Endodermal cell (in vitro differentiated cells): ENCODE measurements at regions not wholly inside any gene's neighbourhood (a gene's known extent, or its start where the extent isn't known, plus 50 kb on each side); places are given as distances from the start of the nearest gene placed in this dataset.

Source experiments
- DNase-seq: peaks from one replicate; pipeline ENCODE4 v3.0.0-alpha.2; 2017
- H3K27ac ChIP-seq: 2 replicates; pipeline ENCODE4 v1.5.1; 2013; ENCODE audit warnings: mild to moderate bottlenecking, low read depth, low read length, moderate library complexity
- H3K27me3 ChIP-seq: 2 replicates; pipeline ENCODE4 v1.6.1; 2013; ENCODE audit warnings: mild to moderate bottlenecking, low read length, moderate library complexity; ENCODE audit not compliant: insufficient read depth, control insufficient read depth, poor library complexity, severe bottlenecking
- H3K36me3 ChIP-seq: 2 replicates; pipeline ENCODE4 v1.7.0; 2013; ENCODE audit warnings: mild to moderate bottlenecking, low read length, moderate library complexity; ENCODE audit not compliant: control insufficient read depth, insufficient read depth
- H3K4me1 ChIP-seq: one replicate; pipeline ENCODE4 v1.7.0; 2013; ENCODE audit warnings: low read length; ENCODE audit not compliant: control insufficient read depth, insufficient read depth
- H3K4me3 ChIP-seq: 2 replicates; pipeline ENCODE4 v1.5.1; 2013; ENCODE audit warnings: mild to moderate bottlenecking, low read length, moderate library complexity
- H3K9ac ChIP-seq: 2 replicates; pipeline ENCODE4 v1.6.1; 2013; ENCODE audit warnings: mild to moderate bottlenecking, low read length, moderate library complexity; ENCODE audit not compliant: poor library complexity, severe bottlenecking; ENCODE audit errors: extremely low read depth
- H3K9me3 ChIP-seq: 2 replicates; pipeline ENCODE4 v1.6.1; 2013; ENCODE audit warnings: mild to moderate bottlenecking, low read length, moderate library complexity; ENCODE audit not compliant: control insufficient read depth
- H3K27ac Mint-ChIP-seq: 2 replicates; pipeline ENCODE4 v1.8.0; 2020; ENCODE audit warnings: mixed read lengths
- H3K27me3 Mint-ChIP-seq: 2 replicates; pipeline ENCODE4 v1.8.0; 2021; ENCODE audit warnings: mild to moderate bottlenecking, mixed read lengths; ENCODE audit not compliant: insufficient read depth
- H3K36me3 Mint-ChIP-seq: 2 replicates; pipeline ENCODE4 v1.8.0; 2020; ENCODE audit warnings: low read depth, mixed read lengths
- H3K4me1 Mint-ChIP-seq: 2 replicates; pipeline ENCODE4 v1.8.0; 2020; ENCODE audit warnings: mixed read lengths
- H3K4me3 Mint-ChIP-seq: 2 replicates; pipeline ENCODE4 v1.8.0; 2020; ENCODE audit warnings: mild to moderate bottlenecking, moderate library complexity, mixed read lengths
- H3K9me3 Mint-ChIP-seq: 2 replicates; pipeline ENCODE4 v1.8.0; 2020; ENCODE audit warnings: mild to moderate bottlenecking, mixed read lengths
- CTCF ChIP-seq: fragments of 200-600 bp; sonication (generic); conservative IDR thresholded peaks from 2 replicates; pipeline ENCODE4 v1.5.0; 2021; ENCODE audit warnings: antibody characterized with exemption, mild to moderate bottlenecking
- WGBS, 2 experiments: methylation state at CpG; one replicate each; pipeline versions ENCODE4 v1.1.5 to v1.1.7; 2013; ENCODE audit warnings: missing lambda C conversion rate in 2 of 2, mixed read lengths in 1 of 2; ENCODE audit not compliant: insufficient coverage in 1 of 2, insufficient read length in 1 of 2; 5-methylcytosine and 5-hydroxymethylcytosine counted together

- no peak for DNase-seq
- H3K27me3 ChIP-seq, result no peaks in the 10 kb centered on the region
- Mint-ChIP-seq H3K27me3 (no peaks in the 10 kb centered on the region), H3K4me3 (no peak overlapping the region), H3K27ac (no peak overlapping the region), H3K4me1 (no peaks in the 10 kb centered on the region), H3K36me3 (peaks cover 25% of the 10 kb centered on the region), H3K9me3 (no peaks in the 10 kb centered on the region)
- H3K9ac ChIP-seq, result no peak overlapping the region
- no peak overlapping the region for H3K4me3 ChIP-seq
- WGBS, 2 experiments, result 100% methylated on average over 1 of the region's 2 CpGs; no CpG with 5 or more reads in 1 of the 2 experiments
- no peaks in the 10 kb centered on the region for H3K9me3 ChIP-seq
- H3K4me1 ChIP-seq, result no peaks in the 10 kb centered on the region
- H3K36me3 ChIP-seq, result peaks cover 12% of the 10 kb centered on the region
- no peak overlapping the region for H3K27ac ChIP-seq
- no peak for TF ChIP-seq CTCF
Observed at GRCh38 chr6:34633785-34634184, 62.8 kb downstream of the ILRUN start.

- Mint-ChIP-seq H3K4me1 (no peaks in the 10 kb centered on the region), H3K4me3 (no peak overlapping the region), H3K27ac (peak overlapping the region; percentile 71), H3K36me3 (peaks cover 30% of the 10 kb centered on the region), H3K9me3 (no peaks in the 10 kb centered on the region), H3K27me3 (no peaks in the 10 kb centered on the region)
- TF ChIP-seq CTCF, result no peak
- no peak overlapping the region for H3K4me3 ChIP-seq
- no peaks in the 10 kb centered on the region for H3K9me3 ChIP-seq
- H3K4me1 ChIP-seq, result no peaks in the 10 kb centered on the region
- no peak for DNase-seq
- peaks cover 14% of the 10 kb centered on the region for H3K36me3 ChIP-seq
- no peak overlapping the region for H3K9ac ChIP-seq
- no peak overlapping the region for H3K27ac ChIP-seq
- 100% methylated on average over 2 of the region's 2 CpGs for WGBS, 2 experiments
- H3K27me3 ChIP-seq, result no peaks in the 10 kb centered on the region
Observed at GRCh38 chr6:34633256-34633655, 63.3 kb downstream of the ILRUN start.

- Histone ChIP-seq H3K4me3 (no peak overlapping the region), H3K36me3 (peaks cover 14% of the 10 kb centered on the region), H3K9me3 (no peaks in the 10 kb centered on the region), H3K27ac (no peak overlapping the region), H3K4me1 (no peaks in the 10 kb centered on the region), H3K9ac (no peak overlapping the region), H3K27me3 (no peaks in the 10 kb centered on the region)
- H3K36me3 Mint-ChIP-seq, result peaks cover 31% of the 10 kb centered on the region
- H3K27me3 Mint-ChIP-seq, result no peaks in the 10 kb centered on the region
- TF ChIP-seq CTCF, result no peak
- no peak overlapping the region for H3K27ac Mint-ChIP-seq
- DNase-seq, result no peak
- WGBS, 2 experiments, result 95 to 96% methylated on average over 6 of the region's 6 CpGs
- no peaks in the 10 kb centered on the region for H3K4me1 Mint-ChIP-seq
- H3K9me3 Mint-ChIP-seq, result no peaks in the 10 kb centered on the region
- no peak overlapping the region for H3K4me3 Mint-ChIP-seq
Observed at GRCh38 chr6:34630040-34630439, 66.5 kb downstream of the ILRUN start.
